HUES64 (cell line): ENCODE measurements at regions not wholly inside any gene's neighbourhood (a gene's known extent, or its start where the extent isn't known, plus 50 kb on each side); places are given as distances from the start of the nearest gene placed in this dataset.
"Not testable (repeated sequence)": the region's sequence is repeated elsewhere in the genome, so short reads cannot be mapped to it uniquely, and the experiment has no call there.

ENCODE experiments used
- H3K27ac ChIP-seq: 2 replicates; pipeline ENCODE4 v1.7.0; 2013; ENCODE audit warnings: low read depth, low read length, inconsistent platforms
- H3K27me3 ChIP-seq: 2 replicates; pipeline ENCODE4 v1.6.1; 2013; ENCODE audit warnings: mild to moderate bottlenecking, low read length; ENCODE audit not compliant: insufficient read depth
- H3K36me3 ChIP-seq: 2 replicates; pipeline ENCODE4 v1.6.1; 2013; ENCODE audit warnings: mild to moderate bottlenecking, low read length; ENCODE audit not compliant: insufficient read depth
- H3K4me1 ChIP-seq: 2 replicates; pipeline ENCODE4 v1.6.1; 2013; ENCODE audit warnings: mild to moderate bottlenecking, low read length, moderate library complexity; ENCODE audit not compliant: insufficient read depth
- H3K4me3 ChIP-seq: 2 replicates; pipeline ENCODE4 v1.5.1; 2013; ENCODE audit warnings: mild to moderate bottlenecking, low read length, moderate library complexity
- H3K9ac ChIP-seq: 2 replicates; pipeline ENCODE4 v1.6.1; 2013; ENCODE audit warnings: mild to moderate bottlenecking, low read depth, low read length
- H3K9me3 ChIP-seq: 2 replicates; pipeline ENCODE4 v1.6.1; 2013; ENCODE audit warnings: low read depth, low read length; ENCODE audit not compliant: insufficient read depth
- whole genome bisulfite sequencing: fragments of 150-250, 120-280 bp; methylation state at CpG from one replicate; pipeline ENCODE4 v1.1.7; 2013; ENCODE audit warnings: missing lambda C conversion rate; 5-methylcytosine and 5-hydroxymethylcytosine counted together

GRCh38 chr21:35396655-35397054, 347.6 kb upstream of the RUNX1 start:
- H3K9ac ChIP-seq, result no peak overlapping the region
- no peak overlapping the region for H3K27ac ChIP-seq
- WGBS, result 93% methylated on average over 4 of the region's 4 CpGs
- H3K36me3 ChIP-seq, result no peaks in the 10 kb centered on the region
- H3K27me3 ChIP-seq, result no peaks in the 10 kb centered on the region
- peaks cover 9% of the 10 kb centered on the region for H3K4me1 ChIP-seq
- no peaks in the 10 kb centered on the region for H3K9me3 ChIP-seq
- H3K4me3 ChIP-seq, result no peak overlapping the region

DNA sequence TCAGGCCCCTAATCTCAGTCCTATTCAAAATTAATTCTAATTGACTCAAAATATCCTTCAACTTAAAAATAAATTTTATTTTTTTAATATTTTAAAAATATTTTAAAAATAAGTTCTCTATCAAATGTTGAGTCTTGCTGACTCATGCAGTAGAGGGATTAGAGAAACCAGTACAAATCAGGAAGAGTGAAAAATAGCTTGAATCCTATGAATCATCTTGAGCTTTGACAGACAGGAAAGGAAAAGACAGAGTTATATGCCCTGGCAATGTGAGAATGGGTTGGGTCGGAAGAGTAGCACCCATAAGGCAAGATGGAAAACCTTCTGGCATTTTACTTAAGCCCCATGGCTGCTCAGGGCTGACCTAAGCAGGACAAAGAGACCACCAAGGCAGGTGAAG, 346.6 kb upstream of the RUNX1 start:
- 90% methylated on average over 1 of the region's 1 CpG for WGBS
- Histone ChIP-seq H3K4me1 (peaks cover 9% of the 10 kb centered on the region), H3K27ac (no peak overlapping the region), H3K27me3 (no peaks in the 10 kb centered on the region), H3K4me3 (no peak overlapping the region), H3K9ac (no peak overlapping the region), H3K9me3 (no peaks in the 10 kb centered on the region), H3K36me3 (no peaks in the 10 kb centered on the region)

DNA sequence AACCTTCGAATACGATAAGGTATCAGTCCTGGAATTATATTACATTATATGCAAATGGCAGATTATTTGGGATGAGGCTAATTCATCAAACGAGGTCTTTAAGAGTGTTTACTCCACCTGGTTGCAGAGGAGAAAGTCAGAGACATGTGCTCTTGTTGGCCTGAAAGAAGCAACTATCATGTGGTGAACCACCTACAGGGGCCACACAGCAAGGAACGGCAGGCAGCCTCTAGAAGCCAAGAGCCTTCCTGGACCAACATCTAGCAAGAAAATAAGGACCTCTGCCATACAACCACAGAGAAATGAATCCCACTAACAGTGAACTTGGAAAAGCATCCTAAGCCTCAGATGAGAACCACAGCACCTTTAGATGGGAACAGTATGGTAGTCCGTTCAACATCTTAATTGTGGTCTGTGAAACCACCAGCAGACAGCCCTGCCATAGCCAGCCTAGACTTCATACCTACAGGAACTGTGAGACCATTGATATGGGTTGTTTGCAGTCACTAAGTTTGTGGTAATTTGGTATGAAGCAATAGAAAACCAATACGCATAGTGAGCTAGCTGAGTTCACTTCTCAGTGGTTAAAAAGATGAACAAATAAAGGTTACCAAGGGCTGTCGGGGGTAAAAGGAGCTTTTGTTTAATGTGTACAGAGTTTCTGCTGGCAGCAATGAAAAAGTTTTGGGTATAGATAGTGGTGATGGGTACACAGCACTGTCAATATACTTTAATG, 345.7 kb upstream of the RUNX1 start:
- no peaks in the 10 kb centered on the region for H3K27me3 ChIP-seq
- no peaks in the 10 kb centered on the region for H3K9me3 ChIP-seq
- peaks cover 4% of the 10 kb centered on the region for H3K4me1 ChIP-seq
- H3K9ac ChIP-seq, result no peak overlapping the region
- H3K4me3 ChIP-seq, result no peak overlapping the region
- H3K27ac ChIP-seq, result no peak overlapping the region
- WGBS, result 95% methylated on average over 5 of the region's 7 CpGs
- no peaks in the 10 kb centered on the region for H3K36me3 ChIP-seq

DNA sequence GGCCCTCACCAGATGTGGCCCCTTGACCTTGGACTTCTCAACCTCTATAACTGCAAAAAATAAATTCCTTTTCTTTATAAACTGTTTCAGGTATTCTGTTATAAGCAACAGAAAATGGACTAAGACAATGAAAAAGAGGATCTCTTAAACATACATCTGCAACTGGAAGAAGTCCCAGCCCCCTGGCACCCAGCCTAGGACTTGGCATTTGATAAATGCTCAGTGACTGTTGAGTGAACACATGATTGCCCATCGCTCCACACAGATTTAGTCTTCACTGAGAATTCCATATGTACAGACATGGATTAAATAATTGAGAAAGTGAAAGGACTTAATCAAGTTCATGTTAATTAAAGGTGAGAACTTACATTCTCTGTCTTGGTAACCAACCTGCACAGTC, 344.9 kb upstream of the RUNX1 start:
- H3K9ac ChIP-seq, result no peak overlapping the region
- no peak overlapping the region for H3K4me3 ChIP-seq
- H3K9me3 ChIP-seq, result no peaks in the 10 kb centered on the region
- H3K27ac ChIP-seq, result no peak overlapping the region
- no peaks in the 10 kb centered on the region for H3K27me3 ChIP-seq
- no peaks in the 10 kb centered on the region for H3K4me1 ChIP-seq
- WGBS, result 93% methylated on average over 1 of the region's 1 CpG
- H3K36me3 ChIP-seq, result no peaks in the 10 kb centered on the region

DNA sequence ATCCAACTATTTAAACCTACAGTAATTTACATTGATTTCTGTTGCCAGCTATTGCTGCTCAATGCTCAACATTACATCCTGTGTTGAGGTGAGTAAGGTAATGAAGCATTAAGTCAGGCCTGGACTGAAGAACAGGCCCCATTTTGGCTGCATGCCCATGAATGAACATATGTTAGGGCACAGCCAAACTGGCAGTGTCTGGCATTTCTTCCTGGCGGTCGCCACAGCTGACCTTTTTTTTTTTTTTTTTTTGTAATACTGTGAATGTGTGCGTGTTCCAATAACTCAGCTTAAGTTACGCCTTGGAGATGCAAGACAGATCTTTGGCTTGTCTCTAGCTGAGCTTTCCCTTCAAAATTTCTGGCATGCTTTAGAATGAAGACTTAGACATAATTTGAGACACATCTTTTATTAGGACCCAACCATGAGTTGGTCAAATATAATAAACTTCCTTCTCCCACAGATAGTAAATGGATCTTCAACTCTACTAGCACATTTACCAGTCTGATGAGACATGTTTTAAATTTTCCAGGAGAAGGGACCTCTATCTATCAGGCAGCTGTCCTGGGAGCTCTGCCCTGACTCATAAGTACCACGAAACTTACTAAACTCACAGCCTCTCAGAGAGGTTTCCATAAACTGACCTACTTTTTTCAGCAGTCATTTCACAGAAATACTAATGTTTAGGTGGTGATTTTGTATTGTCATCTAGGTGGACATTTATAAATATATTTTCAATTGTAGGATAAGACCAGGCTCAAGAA, 341.1 kb upstream of the RUNX1 start:
- 93% methylated on average over 5 of the region's 5 CpGs for WGBS
- H3K27ac ChIP-seq, result no peak overlapping the region

DNA sequence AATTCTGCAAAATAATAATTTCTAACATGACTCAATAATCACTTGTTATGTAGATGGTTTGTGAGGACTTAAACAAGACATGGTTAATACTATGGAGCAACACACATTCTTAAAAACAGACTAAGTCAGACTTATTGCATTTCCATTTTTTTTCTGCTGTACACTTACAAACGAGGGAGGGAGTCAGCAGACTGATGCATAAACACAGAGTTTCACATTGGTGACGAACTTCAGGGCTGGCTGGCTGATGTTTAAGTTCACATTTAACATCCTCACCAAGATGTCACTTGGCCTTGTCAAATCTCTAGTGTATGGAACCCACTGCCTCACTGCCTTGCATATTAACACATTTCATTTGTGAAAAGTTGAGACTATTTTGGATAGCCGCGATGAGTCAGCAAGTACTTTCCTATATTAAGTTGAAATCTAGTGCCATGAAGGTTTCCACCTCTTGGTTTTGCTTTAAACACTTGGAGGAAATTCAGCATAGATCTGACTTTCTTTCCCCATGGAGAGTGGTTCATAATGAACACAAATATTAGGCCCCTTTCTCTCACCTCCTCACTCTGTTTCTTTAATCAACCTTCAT, 337.5 kb upstream of the RUNX1 start:
- WGBS, result 93% methylated on average over 4 of the region's 4 CpGs
- Histone ChIP-seq H3K4me3 (no peak overlapping the region), H3K4me1 (no peaks in the 10 kb centered on the region)

More for the DNA sequence above, 341.1 kb upstream of the RUNX1 start:
- Histone ChIP-seq H3K4me1 (no peaks in the 10 kb centered on the region), H3K9me3 (no peaks in the 10 kb centered on the region), H3K27me3 (no peaks in the 10 kb centered on the region), H3K36me3 (no peaks in the 10 kb centered on the region), H3K4me3 (no peak overlapping the region), H3K9ac (no peak overlapping the region)

GRCh38 chr21:35384375-35384774, 335.3 kb upstream of the RUNX1 start:
- no peak overlapping the region for H3K9ac ChIP-seq
- WGBS, result 83% methylated on average over 2 of the region's 2 CpGs
- H3K27ac ChIP-seq, result no peak overlapping the region
- H3K9me3 ChIP-seq, result no peaks in the 10 kb centered on the region
- H3K27me3 ChIP-seq, result no peaks in the 10 kb centered on the region
- H3K36me3 ChIP-seq, result no peaks in the 10 kb centered on the region
- H3K4me1 ChIP-seq, result no peaks in the 10 kb centered on the region
- no peak overlapping the region for H3K4me3 ChIP-seq

More for the DNA sequence above, 337.5 kb upstream of the RUNX1 start:
- Histone ChIP-seq H3K9me3 (no peaks in the 10 kb centered on the region), H3K36me3 (no peaks in the 10 kb centered on the region), H3K27ac (no peak overlapping the region), H3K27me3 (no peaks in the 10 kb centered on the region), H3K9ac (no peak overlapping the region)

DNA sequence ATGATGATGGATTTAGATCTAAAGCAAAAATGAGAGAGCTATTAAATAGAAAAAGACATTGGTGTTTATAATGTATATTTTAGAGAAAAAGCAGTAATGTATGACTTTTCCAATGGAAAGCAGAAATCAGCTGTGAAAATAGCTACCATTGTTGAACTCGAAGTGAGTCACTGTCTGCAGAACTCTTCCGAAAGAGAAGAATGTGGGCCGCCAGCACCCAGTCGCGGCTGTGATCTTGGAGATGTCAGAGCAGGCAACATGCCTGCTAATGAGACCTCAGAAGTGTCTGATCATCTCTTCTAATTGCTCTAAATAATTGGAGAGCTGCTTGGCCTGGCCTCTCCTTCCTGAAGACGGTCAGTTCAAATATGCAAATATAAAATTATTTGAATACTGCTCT, 333.6 kb upstream of the RUNX1 start:
- Histone ChIP-seq H3K9ac (no peak overlapping the region), H3K27me3 (no peaks in the 10 kb centered on the region), H3K4me3 (no peak overlapping the region), H3K4me1 (no peaks in the 10 kb centered on the region), H3K9me3 (no peaks in the 10 kb centered on the region), H3K36me3 (no peaks in the 10 kb centered on the region), H3K27ac (no peak overlapping the region)
- WGBS, result 87% methylated on average over 6 of the region's 6 CpGs

DNA sequence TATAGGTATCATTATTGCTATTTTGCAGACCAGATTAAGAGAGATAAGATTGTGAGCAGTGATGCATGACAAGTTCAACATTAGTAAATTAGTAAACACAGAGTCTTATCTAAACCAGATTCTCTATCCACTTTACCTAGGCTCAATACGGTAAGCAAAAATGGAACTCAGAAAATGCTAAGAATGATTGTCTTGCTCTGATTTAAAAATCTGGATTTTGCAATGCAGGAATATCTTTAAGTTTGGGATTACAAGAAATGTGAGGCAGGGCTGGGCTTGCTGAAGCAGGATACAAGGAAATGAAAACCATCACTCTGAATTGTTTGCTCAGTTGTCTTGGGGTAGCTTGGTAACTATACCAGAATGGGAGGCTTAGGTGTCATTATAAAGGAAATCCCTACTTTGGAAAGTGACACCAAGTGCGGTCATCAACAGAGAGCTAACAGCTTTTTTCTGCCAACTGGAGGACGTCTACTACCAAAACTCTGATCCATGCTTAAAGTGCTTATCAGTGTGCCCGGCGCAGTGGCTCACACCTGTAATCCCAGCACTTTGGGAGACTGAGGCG, 332.7 kb upstream of the RUNX1 start:
- Histone ChIP-seq H3K9ac (no peak overlapping the region), H3K4me3 (no peak overlapping the region), H3K9me3 (no peaks in the 10 kb centered on the region), H3K27ac (no peak overlapping the region), H3K27me3 (no peaks in the 10 kb centered on the region), H3K4me1 (no peaks in the 10 kb centered on the region), H3K36me3 (no peaks in the 10 kb centered on the region)
- WGBS, result 77% methylated on average over 6 of the region's 6 CpGs

DNA sequence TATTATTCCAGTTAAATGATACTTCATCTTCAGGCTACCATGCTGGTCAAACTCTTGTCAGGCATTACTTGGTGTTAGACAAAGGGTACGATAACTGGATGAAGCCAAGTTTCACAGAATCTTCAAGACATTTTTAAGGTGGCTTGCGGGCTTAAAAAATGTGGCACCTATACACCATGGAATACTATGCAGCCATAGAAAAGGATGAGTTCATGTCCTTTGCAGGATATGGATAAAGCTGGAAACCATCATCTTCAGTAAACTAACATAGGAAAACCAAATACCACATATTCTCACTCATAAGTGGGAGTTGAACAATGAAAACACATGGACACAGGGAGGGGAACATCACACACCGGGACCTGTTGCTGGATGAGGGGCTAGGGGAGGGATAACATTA, 331.2 kb upstream of the RUNX1 start:
- not testable (repeated sequence) for H3K27me3 ChIP-seq, H3K9ac ChIP-seq
- 100% methylated on average over 3 of the region's 3 CpGs for WGBS

DNA sequence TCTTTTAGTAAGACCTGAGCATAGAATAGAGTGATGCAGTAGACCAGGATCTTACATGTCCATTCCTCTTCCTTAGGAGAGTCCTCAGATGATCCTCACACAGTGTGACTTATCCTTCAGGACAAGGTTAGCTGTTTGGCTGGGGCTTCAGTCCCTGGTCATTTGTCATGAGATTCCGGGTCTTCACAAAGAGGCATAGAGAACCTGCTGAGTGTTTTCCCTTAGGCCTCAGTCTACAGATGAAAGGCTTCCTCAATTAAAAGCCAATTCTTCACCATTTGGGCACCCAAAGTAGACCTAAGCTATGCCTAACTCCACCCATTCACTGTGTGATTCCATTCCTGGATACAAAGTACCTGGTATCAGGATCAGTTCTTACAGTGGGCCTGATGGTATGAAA, 329.8 kb upstream of the RUNX1 start:
- Histone ChIP-seq H3K36me3 (no peaks in the 10 kb centered on the region), H3K27me3 (no peaks in the 10 kb centered on the region), H3K4me3 (no peak overlapping the region), H3K9me3 (no peaks in the 10 kb centered on the region), H3K9ac (no peak overlapping the region), H3K27ac (no peak overlapping the region), H3K4me1 (no peaks in the 10 kb centered on the region)
- 77% methylated on average over 1 of the region's 1 CpG for WGBS

More for the DNA sequence above, 331.2 kb upstream of the RUNX1 start:
- H3K36me3 ChIP-seq, H3K4me3 ChIP-seq, H3K9me3 ChIP-seq, H3K27ac ChIP-seq, H3K4me1 ChIP-seq: not testable (repeated sequence)
